GM12878 (cell line): ENCODE measurements at regions not wholly inside any gene's neighbourhood (a gene's known extent, or its start where the extent isn't known, plus 50 kb on each side); places are given as distances from the start of the nearest gene placed in this dataset.
"Not testable (repeated sequence)": the region's sequence is repeated elsewhere in the genome, so short reads cannot be mapped to it uniquely, and the experiment has no call there.

ENCODE experiments used
- ATAC-seq: fragments of 200-7000 bp; cut with Tn5 transposase; 3 replicates; pipeline ENCODE4 v1.9.1; 2020; ENCODE audit warnings: mild to moderate bottlenecking, moderate library complexity
- BruUV-seq: library from RNA; stranded (reverse); fragments of 400-500 nt; replicated peaks from 2 replicates; lab custom pipeline; 2021; lab: Mats Ljungman, UMichigan
- CTCF ChIA-PET: fragments of 300-600 bp; sonication (Branson Sonifier 250); formaldehyde crosslinking; extraction: SDS; loops from one replicate; lab custom pipeline; 2021; ENCODE audit warnings: inconsistent platforms; lab: Yijun Ruan, JAX
- POLR2A ChIA-PET: fragments of 350-600 bp; formaldehyde crosslinking; extraction: SDS; loops from one replicate; lab custom pipeline; 2021; ENCODE audit warnings: inconsistent platforms; lab: Charles Lee
- RAD21 ChIA-PET: fragments of 300-600 bp; sonication (Branson Sonifier 250); formaldehyde crosslinking; loops from one replicate; lab custom pipeline; 2023; ENCODE audit warnings: antibody characterized with exemption; ENCODE audit not compliant: unreplicated experiment; lab: Charles Lee
- SMC1A ChIA-PET: fragments of 300-600 bp; sonication (Branson Sonifier 250); formaldehyde crosslinking; loops from one replicate; lab custom pipeline; 2023; ENCODE audit not compliant: unreplicated experiment, uncharacterized antibody; lab: Charles Lee
- DNase-seq: peaks from one replicate; pipeline ENCODE4 v3.0.0-alpha.2; 2011; ENCODE audit warnings: low read depth, low spot score
- FAIRE-seq: peaks from 3 replicates; lab custom pipeline; 2011; peaks lifted over from hg19 to GRCh38; lab: Jason Lieb, UNC
- H2AFZ ChIP-seq: 2 replicates; pipeline ENCODE4 v1.6.0; 2011; ENCODE audit warnings: low read depth, low read length, control low read depth; ENCODE audit not compliant: control insufficient read depth
- H3K27ac ChIP-seq: 2 replicates; pipeline ENCODE4 v1.5.1; 2011; ENCODE audit warnings: control low read depth; ENCODE audit not compliant: control insufficient read depth, insufficient read depth
- H3K27me3 ChIP-seq, 2 experiments: replicated peaks in 1 of 2; 2 replicates each; pipeline versions ENCODE4 v1.6.0 to v1.6.1; 2011; ENCODE audit warnings: low read length in 1 of 2; ENCODE audit not compliant: control insufficient read depth in 2 of 2, insufficient read depth in 2 of 2
- H3K36me3 ChIP-seq, 2 experiments: 2 replicates each; pipeline ENCODE4 v1.5.1; 2011; ENCODE audit warnings: low read length in 1 of 2; ENCODE audit not compliant: control insufficient read depth in 2 of 2, insufficient read depth in 2 of 2
- H3K4me1 ChIP-seq: 2 replicates; pipeline ENCODE4 v1.6.1; 2011; ENCODE audit warnings: mild to moderate bottlenecking, low read length, moderate library complexity, mixed read lengths; ENCODE audit not compliant: control insufficient read depth, insufficient read depth
- H3K4me2 ChIP-seq: 2 replicates; pipeline ENCODE4 v1.6.0; 2011; ENCODE audit warnings: control low read depth; ENCODE audit not compliant: control insufficient read depth, insufficient read depth
- H3K4me3 ChIP-seq: fragments of 200-600 bp; sonication (generic); 2 replicates; pipeline ENCODE4 v1.5.1; 2016
- H3K79me2 ChIP-seq: 2 replicates; pipeline ENCODE4 v1.6.0; 2011; ENCODE audit warnings: low read length; ENCODE audit not compliant: control insufficient read depth, insufficient read depth
- H3K9ac ChIP-seq: 2 replicates; pipeline ENCODE4 v1.8.0; 2011; ENCODE audit warnings: low read length, control low read depth, mixed read lengths; ENCODE audit not compliant: control insufficient read depth, insufficient read depth
- H3K9me3 ChIP-seq: replicated peaks from 3 replicates; pipeline ENCODE4 v1.5.1; 2011; ENCODE audit warnings: mild to moderate bottlenecking, low read length; ENCODE audit not compliant: control insufficient read depth, insufficient read depth
- H4K20me1 ChIP-seq: 2 replicates; pipeline ENCODE4 v1.6.0; 2011; ENCODE audit not compliant: control insufficient read depth, insufficient read depth
- PRDM15 ChIP-seq: fragments of 450-650 bp; formaldehyde crosslinking; IDR thresholded peaks from 2 replicates; pipeline ENCODE4 v1.4.0; 2020; ENCODE audit warnings: mild to moderate bottlenecking, moderate library complexity
- STAT3 ChIP-seq: IDR thresholded peaks from 2 replicates; pipeline ENCODE4 v1.6.1; 2011; ENCODE audit warnings: low read depth, low read length, improper control_type of control experiment
- WGBS: methylation state at CpG from one replicate; pipeline ENCODE4 v1.1.6; 2016; ENCODE audit warnings: low lambda C conversion rate; ENCODE audit not compliant: insufficient replicate concordance, insufficient coverage; ENCODE audit errors: missing lambda C conversion rate; 5-methylcytosine and 5-hydroxymethylcytosine counted together
- in situ Hi-C: fragments of 300-500 bp; cut with MboI; formaldehyde crosslinking; loops from 9 replicates; pipeline ENCODE4 v1.14.3; 2018; ENCODE audit warnings: mixed read lengths
- intact Hi-C: fragments of 100-400 bp; cut with micrococcal nuclease; formaldehyde crosslinking; loops from one replicate; pipeline ENCODE4 v1.14.2; 2022; ENCODE audit not compliant: unreplicated experiment

GRCh38 chr5:128858995-128859394 lies 106.3 kb upstream of the SLC27A6 start (continued):
- no peak for TF ChIP-seq STAT3
- TF ChIP-seq PRDM15 (CRISPR knock-in tag), result no peak

- POLR2A ChIA-PET, H2AFZ ChIP-seq, RAD21 ChIA-PET, H3K27me3 ChIP-seq, intact Hi-C loops, H3K79me2 ChIP-seq, in situ Hi-C loops, H3K27ac ChIP-seq, SMC1A ChIA-PET, DNase-seq, ATAC-seq, FAIRE-seq, CTCF ChIA-PET, H3K36me3 ChIP-seq, H3K9ac ChIP-seq, H4K20me1 ChIP-seq, H3K4me3 ChIP-seq, H3K4me1 ChIP-seq, BruUV-seq, H3K9me3 ChIP-seq, H3K4me2 ChIP-seq: not testable (repeated sequence)
- WGBS, result 62% methylated on average over 19 of the region's 22 CpGs
Observed at GRCh38 chr5:128861155-128861554, 104.1 kb upstream of the SLC27A6 start.
